HG03460 (cell line): ENCODE measurements at regions not wholly inside any gene's neighbourhood (a gene's known extent, or its start where the extent isn't known, plus 50 kb on each side); places are given as distances from the start of the nearest gene placed in this dataset.

Experiments
- ATAC-seq: cut with Tn5 transposase; IDR thresholded peaks from one replicate; pipeline ENCODE4 v1.9.1; 2021; ENCODE audit not compliant: unreplicated experiment

DNA sequence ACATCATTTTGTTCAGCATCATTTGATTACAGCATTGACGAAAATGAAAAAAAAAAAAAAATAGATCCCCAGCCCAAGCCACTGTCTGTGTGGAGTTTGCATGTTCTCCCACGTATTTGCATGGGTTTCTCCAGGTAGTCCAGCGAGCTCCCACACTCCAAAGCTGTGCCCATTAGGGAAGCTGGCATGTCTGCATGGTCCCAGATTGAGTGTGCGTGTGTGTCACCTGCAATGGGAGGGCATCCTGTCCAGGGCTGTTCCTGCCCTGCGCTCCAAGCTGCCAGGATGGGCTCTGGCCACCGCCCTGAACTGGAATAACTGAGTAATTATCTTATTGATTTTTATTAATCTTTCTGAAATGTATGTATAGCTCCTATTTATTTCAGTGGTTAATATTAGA, 88.6 kb downstream of the KLF12 start:
- ATAC-seq = no peak

- no peak for ATAC-seq
Measured at GRCh38 chr13:74043237-74043636, 91.0 kb downstream of the KLF12 start.

- ATAC-seq = peak; percentile 69
Measured at GRCh38 chr13:74040200-74040599, 94.0 kb downstream of the KLF12 start.

GRCh38 chr13:74039667-74040066, 94.5 kb downstream of the KLF12 start:
- no peak for ATAC-seq

DNA sequence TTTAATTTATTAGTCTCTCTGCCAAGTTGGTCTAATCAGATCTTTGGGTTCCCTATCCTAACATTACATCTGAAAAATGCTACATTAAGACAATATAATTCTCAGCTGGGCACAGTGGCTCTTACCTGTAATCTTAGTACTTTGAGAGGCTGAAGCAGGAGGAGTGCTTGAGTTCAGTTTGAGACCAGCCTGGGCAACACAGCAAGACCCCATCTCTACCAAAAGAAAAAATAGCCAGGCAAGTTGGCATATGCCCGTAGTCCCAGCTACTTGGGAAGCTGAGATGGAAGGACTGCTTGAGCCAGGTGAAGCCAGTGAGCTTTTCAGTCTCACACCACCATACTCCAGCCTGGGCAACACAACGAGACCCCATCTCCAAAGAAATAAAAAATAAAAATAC, 95.0 kb downstream of the KLF12 start:
- no peak for ATAC-seq

DNA sequence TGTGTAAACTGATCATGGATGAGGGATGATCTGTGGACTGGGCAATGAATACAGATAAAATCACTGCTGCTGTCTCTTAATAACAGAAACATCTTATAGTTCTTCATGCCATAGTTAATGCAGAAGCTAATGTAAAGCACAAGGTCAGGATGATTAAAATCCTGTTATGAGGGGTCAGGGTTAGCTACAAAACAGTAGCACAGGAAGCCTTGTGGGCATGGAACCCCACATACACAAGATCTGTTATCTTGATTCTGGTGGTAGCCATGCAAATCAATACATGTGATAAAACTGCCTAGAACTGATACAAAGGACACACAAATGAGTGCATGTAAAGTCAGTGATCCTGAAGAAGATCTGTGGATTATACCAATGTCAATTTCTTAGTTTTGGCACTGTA, 96.4 kb downstream of the KLF12 start:
- no peak for ATAC-seq

DNA sequence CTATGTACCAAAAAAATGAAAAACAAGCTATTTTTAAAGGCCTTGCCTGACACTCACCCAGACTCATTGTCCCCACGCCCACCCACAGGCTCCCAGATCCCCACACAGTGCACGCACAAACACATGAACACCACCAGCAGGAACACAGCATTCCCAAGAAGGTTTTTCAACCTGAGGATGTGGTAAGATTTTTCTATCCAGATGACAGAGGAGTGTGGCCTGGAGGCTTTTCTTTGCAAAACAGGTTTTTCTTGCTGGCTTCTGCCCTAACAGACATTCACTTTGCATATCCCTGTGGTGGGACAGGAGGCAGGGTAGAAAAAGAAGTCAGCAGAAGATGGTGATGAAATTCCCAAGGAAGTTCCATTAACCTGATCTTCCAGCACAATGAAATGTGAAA, 97.8 kb downstream of the KLF12 start:
- ATAC-seq = no peak

DNA sequence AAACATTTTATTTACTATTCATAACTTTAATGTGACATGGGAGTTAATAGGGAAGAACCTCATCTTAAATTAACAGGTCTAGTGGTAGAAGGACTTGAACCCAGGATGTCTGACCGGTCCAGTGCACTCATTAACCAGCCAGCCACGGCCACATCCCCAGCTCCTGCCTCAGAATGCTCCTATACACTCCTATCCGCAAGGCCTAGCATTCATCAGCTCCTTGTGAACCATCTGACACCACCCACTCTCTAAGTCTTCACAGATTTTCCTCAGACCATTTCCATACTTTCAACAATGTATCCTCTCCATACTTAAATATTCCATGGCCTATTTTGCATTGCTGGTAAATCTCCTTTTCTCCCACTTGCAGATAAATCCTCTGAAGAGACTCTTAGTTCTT, 98.3 kb downstream of the KLF12 start:
- ATAC-seq = no peak

DNA sequence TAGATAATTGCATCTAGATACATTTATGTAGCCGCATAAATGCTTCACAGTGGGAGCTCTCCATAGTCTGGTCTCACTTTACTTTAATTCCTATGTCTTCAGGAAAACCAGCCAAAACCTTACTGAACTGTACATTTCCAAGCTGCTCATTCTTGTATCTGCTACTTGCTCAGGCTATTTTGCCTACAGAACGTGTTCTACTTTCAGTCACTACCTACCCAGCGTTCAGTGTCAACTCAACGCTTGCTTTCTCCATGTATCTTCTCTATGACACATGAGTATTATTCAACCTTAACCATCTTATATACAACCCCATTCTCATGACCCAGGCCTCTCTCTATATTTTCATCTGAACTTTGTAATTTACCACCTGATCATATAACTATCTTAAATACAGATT, 101.9 kb downstream of the KLF12 start:
- no peak for ATAC-seq

DNA sequence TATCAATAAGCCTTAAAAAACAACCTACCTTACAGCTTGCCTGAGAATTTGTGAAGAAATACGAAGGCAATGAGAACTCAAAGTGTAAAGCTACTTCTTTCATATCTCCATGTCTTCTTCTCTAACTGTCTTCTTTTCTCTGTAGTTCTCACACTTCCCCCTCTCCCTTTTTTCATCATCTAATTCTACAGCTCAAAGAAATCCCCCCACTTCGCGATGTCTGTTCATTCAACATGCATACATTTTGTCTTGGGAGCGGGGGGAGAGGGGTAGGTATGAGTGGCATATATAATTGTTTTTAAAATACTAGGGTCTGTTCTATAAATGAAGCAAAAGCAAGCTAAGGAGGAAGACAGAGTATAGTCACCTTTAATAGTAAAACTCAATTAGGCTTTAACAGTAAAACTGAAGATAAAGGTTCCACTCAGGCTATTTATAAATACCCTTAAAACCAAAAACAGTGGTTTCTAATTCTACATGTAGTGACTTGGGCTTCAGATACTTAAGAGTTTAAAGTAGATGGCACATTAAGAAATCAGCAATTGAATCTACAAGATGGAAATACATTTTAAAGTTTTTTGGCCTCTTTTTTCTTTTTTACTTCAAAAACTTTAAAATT, 106.9 kb downstream of the KLF12 start:
- peak; percentile 35 for ATAC-seq

DNA sequence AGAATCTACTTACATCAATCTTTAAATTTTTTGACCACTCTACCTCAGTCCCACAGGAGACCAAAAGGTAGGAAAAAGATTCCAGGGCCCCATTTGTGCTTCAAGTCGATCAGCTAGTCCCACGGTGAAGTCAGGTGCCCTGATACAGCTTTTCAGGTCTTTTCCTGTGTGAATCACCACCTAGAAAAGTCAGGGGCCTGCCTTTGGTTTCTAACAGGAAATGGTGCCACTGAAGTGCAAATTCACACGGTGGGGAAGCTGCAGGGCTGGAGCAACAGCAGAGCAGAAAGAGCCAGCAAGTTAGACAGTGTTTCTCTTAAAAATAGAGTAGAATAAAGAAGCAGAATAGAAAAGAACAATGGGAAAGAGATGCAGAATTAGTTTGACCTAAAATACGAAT, 107.5 kb downstream of the KLF12 start:
- ATAC-seq = peak; percentile 95

DNA sequence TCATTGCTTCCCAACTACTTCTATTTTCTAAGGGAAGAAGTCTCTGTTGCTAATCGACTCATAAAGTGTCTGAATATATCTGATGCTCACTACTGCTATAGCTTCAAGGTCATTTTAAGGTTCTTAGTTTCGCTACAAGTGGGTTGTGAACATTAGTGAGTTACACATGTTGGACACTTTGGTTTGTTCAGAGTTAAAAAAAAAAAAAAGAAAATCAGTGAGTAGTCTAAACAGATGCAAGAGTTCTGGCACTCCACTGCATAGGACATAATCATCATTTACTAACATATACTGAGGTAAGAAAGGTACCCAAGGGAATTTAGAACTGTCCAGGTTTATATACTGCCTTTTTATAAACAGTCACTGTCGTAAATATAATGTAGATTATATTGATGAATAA, 108.8 kb downstream of the KLF12 start:
- ATAC-seq = no peak

GRCh38 chr13:74024856-74025255, 109.3 kb downstream of the KLF12 start:
- ATAC-seq = no peak

DNA sequence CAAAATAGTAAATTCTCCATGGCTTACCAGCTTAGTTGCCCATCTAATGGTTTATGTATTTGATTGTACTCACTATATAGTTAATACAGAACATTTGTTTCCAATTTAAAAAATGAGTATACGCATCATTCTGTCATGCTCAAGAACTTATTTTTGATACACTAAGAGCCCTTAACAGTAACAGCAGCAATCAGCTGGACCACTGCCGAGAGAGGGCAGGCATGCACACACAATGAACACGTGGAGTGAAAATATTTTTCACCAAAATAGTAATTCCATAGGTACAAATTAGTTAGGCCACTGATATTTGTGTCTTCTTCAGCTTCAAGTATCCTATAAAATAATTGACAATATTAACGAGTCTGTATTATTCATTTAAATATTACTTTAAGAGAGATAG, 109.9 kb downstream of the KLF12 start:
- no peak for ATAC-seq

DNA sequence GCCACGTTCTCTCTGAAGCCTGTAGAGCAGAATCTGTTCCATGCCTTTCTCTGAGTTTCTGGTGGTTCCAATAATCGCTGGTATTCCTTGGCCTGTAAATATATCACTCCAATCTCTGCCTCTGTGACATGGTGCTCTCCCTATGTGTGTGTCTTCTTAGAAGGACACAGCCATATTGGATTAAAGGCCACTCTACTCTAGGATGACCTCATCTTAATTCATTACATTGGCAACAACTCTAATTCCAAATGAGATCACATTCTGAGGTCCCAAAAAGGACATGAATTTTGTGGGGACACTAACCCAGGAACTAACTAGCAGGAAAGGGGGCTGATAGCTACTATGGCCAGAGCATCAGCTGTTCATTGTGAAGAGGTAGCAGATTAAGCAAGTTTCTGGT, 110.7 kb downstream of the KLF12 start:
- no peak for ATAC-seq

GRCh38 chr13:74021505-74021904, 112.7 kb downstream of the KLF12 start:
- ATAC-seq = no peak

DNA sequence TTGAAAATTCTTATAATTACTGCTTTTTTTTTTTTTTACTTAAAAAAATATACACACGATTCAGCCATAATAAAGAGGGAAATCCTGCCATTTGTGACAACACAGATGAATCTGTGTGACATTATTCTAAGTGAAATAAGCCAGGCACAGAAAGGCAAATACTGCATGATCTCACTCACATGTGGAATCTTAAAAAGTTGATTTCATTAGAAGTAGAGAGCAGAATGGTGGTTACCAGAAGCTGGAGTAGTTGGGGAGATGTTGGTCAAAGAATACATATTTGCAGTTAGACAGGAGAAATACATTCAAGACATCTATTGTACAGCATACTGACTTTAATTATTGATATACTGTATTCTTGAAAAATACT, 116.2 kb downstream of the KLF12 start:
- no peak for ATAC-seq

- peak; percentile 94 for ATAC-seq
Measured at GRCh38 chr13:74017301-74018061, 116.7 kb downstream of the KLF12 start.

DNA sequence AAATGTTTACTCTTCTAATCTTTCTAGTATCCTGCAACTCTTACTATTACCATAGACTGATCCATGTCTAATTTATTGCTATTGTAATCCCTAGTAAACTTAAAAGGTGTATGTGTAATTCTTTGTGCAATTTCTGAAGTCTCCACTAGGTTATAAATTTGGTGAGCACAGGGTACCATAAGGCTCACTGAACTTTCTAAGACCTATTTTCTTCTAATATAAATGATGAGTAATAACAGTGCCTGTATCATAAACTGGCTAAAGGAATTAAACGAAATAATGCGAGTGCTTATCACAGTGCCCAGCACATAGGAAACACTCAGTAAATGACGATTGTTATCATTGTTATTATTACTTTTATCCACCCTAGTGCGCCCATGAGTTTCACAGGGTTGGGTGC, 119.1 kb downstream of the KLF12 start:
- no peak for ATAC-seq

GRCh38 chr13:74009100-74009668, 125.0 kb downstream of the KLF12 start:
- ATAC-seq = no peak

DNA sequence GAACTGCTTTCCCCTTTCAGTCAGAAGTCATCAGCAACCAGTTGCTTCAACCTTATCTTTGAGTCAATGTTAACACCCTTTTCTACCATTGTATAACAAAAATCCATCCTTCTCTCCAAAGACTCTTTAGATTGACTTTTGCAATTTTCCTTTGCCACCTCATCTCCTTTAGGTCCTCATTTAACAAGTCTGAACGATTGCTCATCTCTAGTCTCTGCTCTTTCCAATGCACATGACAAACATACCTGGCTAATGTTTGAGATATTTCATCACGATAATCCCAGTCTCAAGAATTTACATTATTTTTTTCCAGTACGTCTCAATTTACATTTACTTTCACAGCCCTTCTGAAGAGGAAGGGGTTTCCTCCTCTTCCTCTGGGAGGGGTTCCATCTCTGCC, 127.5 kb downstream of the KLF12 start:
- no peak for ATAC-seq

- no peak for ATAC-seq
Measured at GRCh38 chr13:74005320-74006157, 128.7 kb downstream of the KLF12 start.
